Keratinocyte (primary cell): ENCODE measurements at regions not wholly inside any gene's neighbourhood (a gene's known extent, or its start where the extent isn't known, plus 50 kb on each side); places are given as distances from the start of the nearest gene placed in this dataset.

Source experiments
- DNase-seq: peaks from one replicate; pipeline ENCODE4 v3.0.0-alpha.2; 2011; ENCODE audit warnings: low read depth, missing footprints, low spot score
- FAIRE-seq: peaks from 2 replicates; lab custom pipeline; 2011; peaks lifted over from hg19 to GRCh38; lab: Jason Lieb, UNC
- H2AFZ ChIP-seq: 2 replicates; pipeline ENCODE4 v1.6.0; 2012; ENCODE audit warnings: low read length, control low read depth, inconsistent platforms; ENCODE audit not compliant: control insufficient read depth
- H3K27ac ChIP-seq: 2 replicates; pipeline ENCODE4 v1.5.1; 2011; ENCODE audit warnings: low read length; ENCODE audit not compliant: control insufficient read depth, insufficient read depth
- H3K27me3 ChIP-seq: 3 replicates; pipeline ENCODE4 v1.6.0; 2011; ENCODE audit warnings: low read length; ENCODE audit not compliant: control insufficient read depth, insufficient read depth; ENCODE audit errors: extremely low read depth
- H3K36me3 ChIP-seq, 2 experiments: 2 replicates in 1 of 2; 3 replicates in 1 of 2; pipeline ENCODE4 v1.5.1; 2011; ENCODE audit warnings: low read length in 2 of 2, mild to moderate bottlenecking in 1 of 2; ENCODE audit not compliant: control insufficient read depth in 2 of 2, insufficient read depth in 2 of 2; ENCODE audit errors: extremely low read depth in 1 of 2
- H3K4me1 ChIP-seq: 3 replicates; pipeline ENCODE4 v1.5.1; 2011; ENCODE audit warnings: low read length; ENCODE audit not compliant: control insufficient read depth, insufficient read depth; ENCODE audit errors: extremely low read depth
- H3K4me2 ChIP-seq: 3 replicates; pipeline ENCODE4 v1.6.0; 2011; ENCODE audit warnings: low read depth, low read length; ENCODE audit not compliant: control insufficient read depth, insufficient read depth; ENCODE audit errors: extremely low read depth
- H3K4me3 ChIP-seq, 3 experiments: fragments of 200-600 bp in 1 of 3; sonication (generic) in 1 of 3; 2 replicates in 2 of 3; 3 replicates in 1 of 3; pipeline ENCODE4 v1.5.1; 2011 to 2016; ENCODE audit warnings: low read length in 3 of 3, mild to moderate bottlenecking in 3 of 3, control low read depth in 2 of 3, inconsistent platforms in 1 of 3, low read depth in 1 of 3, mixed read lengths in 1 of 3, mixed run types in 1 of 3, moderate library complexity in 1 of 3; ENCODE audit not compliant: control insufficient read depth in 2 of 3, insufficient read depth in 2 of 3; ENCODE audit errors: extremely low read depth in 1 of 3
- H3K79me2 ChIP-seq: 2 replicates; pipeline ENCODE4 v1.6.0; 2012; ENCODE audit warnings: low read length; ENCODE audit not compliant: control insufficient read depth, insufficient read depth
- H3K9ac ChIP-seq: 3 replicates; pipeline ENCODE4 v1.6.0; 2011; ENCODE audit warnings: low read length; ENCODE audit not compliant: control insufficient read depth, insufficient read depth; ENCODE audit errors: extremely low read depth
- H3K9me1 ChIP-seq: 3 replicates; pipeline ENCODE4 v1.6.0; 2011; ENCODE audit warnings: low read length; ENCODE audit not compliant: control insufficient read depth, insufficient read depth; ENCODE audit errors: extremely low read depth
- H3K9me3 ChIP-seq: 2 replicates; pipeline ENCODE4 v1.5.1; 2012; ENCODE audit warnings: low read depth, low read length; ENCODE audit not compliant: control insufficient read depth
- H4K20me1 ChIP-seq: 3 replicates; pipeline ENCODE4 v1.6.0; 2011; ENCODE audit warnings: low read length; ENCODE audit not compliant: control insufficient read depth, insufficient read depth; ENCODE audit errors: extremely low read depth
- EZH2 ChIP-seq: IDR thresholded peaks from one replicate; pipeline ENCODE4 v1.6.1; 2012; ENCODE audit warnings: inconsistent platforms, mild to moderate bottlenecking, low read length, moderate library complexity
- dilution Hi-C: fragments of 300-500 bp; cut with MboI; formaldehyde crosslinking; loops from one replicate; pipeline ENCODE4 v1.7.0; 2020; ENCODE audit warnings: low sequenced_read_pairs; ENCODE audit not compliant: extremely low pct_ligation_motif_present
- TF ChIP-seq, protein P1 (sequence below), 3 experiments: IDR thresholded peaks in 1 of 3; conservative IDR thresholded peaks in 1 of 3; optimal IDR thresholded peaks in 1 of 3; 2 replicates in 2 of 3; 3 replicates in 1 of 3; pipeline versions ENCODE3 to v1.5.1; 2011; ENCODE audit warnings: low read length in 3 of 3, mild to moderate bottlenecking in 3 of 3, moderate library complexity in 2 of 3, control low read depth in 1 of 3, inconsistent platforms in 1 of 3; ENCODE audit not compliant: insufficient read depth in 2 of 3; ENCODE audit errors: extremely low read depth in 1 of 3

GRCh38 chr10:85528318-85528652, 838.3 kb downstream of the GRID1 start:
- H3K9ac ChIP-seq = peak overlapping the region; percentile 19
- H3K27me3 ChIP-seq = no peaks in the 10 kb centered on the region
- H3K4me1 ChIP-seq = peaks cover 29% of the 10 kb centered on the region
- peak overlapping the region; percentile 80 for H3K27ac ChIP-seq
- H3K4me3 ChIP-seq = peak overlapping the region in 1 of 3 experiments; percentile 21
- no peaks in the 10 kb centered on the region for H3K9me1 ChIP-seq
- no peak for TF ChIP-seq EZH2
- TF ChIP-seq, protein P1, sequence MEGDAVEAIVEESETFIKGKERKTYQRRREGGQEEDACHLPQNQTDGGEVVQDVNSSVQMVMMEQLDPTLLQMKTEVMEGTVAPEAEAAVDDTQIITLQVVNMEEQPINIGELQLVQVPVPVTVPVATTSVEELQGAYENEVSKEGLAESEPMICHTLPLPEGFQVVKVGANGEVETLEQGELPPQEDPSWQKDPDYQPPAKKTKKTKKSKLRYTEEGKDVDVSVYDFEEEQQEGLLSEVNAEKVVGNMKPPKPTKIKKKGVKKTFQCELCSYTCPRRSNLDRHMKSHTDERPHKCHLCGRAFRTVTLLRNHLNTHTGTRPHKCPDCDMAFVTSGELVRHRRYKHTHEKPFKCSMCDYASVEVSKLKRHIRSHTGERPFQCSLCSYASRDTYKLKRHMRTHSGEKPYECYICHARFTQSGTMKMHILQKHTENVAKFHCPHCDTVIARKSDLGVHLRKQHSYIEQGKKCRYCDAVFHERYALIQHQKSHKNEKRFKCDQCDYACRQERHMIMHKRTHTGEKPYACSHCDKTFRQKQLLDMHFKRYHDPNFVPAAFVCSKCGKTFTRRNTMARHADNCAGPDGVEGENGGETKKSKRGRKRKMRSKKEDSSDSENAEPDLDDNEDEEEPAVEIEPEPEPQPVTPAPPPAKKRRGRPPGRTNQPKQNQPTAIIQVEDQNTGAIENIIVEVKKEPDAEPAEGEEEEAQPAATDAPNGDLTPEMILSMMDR (optimal IDR thresholded peaks at IDR 0.05 in 1 of 3, IDR thresholded peaks at IDR 0.05 in 1 of 3, conservative IDR thresholded peaks at IDR 0.05 in 1 of 3; ENCODE audit: extremely low read depth in 1 of 3, insufficient read depth in 2 of 3, low read length in 3 of 3) = no peak
- no peaks in the 10 kb centered on the region for H3K36me3 ChIP-seq
- H3K4me2 ChIP-seq = peak overlapping the region; percentile 77
- H3K9me3 ChIP-seq = peaks cover 7% of the 10 kb centered on the region
- FAIRE-seq (no peak), DNase-seq (no peak)
- dilution Hi-C loops = no loop called here
- peak overlapping the region; percentile 70 for H2AFZ ChIP-seq
- H3K79me2 ChIP-seq = no peaks in the 10 kb centered on the region
- H4K20me1 ChIP-seq = no peaks in the 10 kb centered on the region

DNA sequence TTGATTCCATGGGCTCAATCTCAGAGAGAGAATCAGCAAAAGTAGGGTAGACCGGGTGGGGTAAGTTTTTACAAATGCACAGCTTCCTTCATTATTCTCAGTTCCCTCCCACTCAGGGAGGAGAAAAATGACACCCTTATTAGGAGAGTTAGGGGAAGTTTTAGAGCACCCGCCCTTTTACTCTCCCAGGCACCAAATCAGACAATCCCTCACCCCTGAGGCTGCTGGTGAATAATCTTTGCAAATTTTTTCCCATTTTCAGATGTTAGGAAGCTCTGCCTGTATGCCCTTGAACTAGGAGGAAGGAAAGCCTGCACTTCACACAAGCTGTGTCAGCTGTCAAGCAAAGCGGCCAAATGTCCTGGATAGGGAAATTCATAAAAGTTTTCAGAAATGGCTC, 834.9 kb downstream of the GRID1 start:
- dilution Hi-C loops = loop anchor here (10.0 kb wide), 1 partner anchor 853 kb away; no protein-coding TSS in a partner anchor
- Histone ChIP-seq H3K4me2 (no peak overlapping the region), H3K79me2 (no peaks in the 10 kb centered on the region), H3K9me3 (peaks cover 7% of the 10 kb centered on the region), H3K9me1 (no peaks in the 10 kb centered on the region), H3K9ac (no peak overlapping the region), H2AFZ (no peak overlapping the region), H3K27ac (no peak overlapping the region), H4K20me1 (no peaks in the 10 kb centered on the region), H3K4me1 (peaks cover 30% of the 10 kb centered on the region), H3K4me3 (no peak overlapping the region), H3K27me3 (no peaks in the 10 kb centered on the region), H3K36me3 (no peaks in the 10 kb centered on the region)
- TF ChIP-seq EZH2 = no peak
- TF ChIP-seq, protein P1 (optimal IDR thresholded peaks at IDR 0.05 in 1 of 3, IDR thresholded peaks at IDR 0.05 in 1 of 3, conservative IDR thresholded peaks at IDR 0.05 in 1 of 3; ENCODE audit: extremely low read depth in 1 of 3, insufficient read depth in 2 of 3, low read length in 3 of 3) = no peak
- no peak for DNase-seq
- FAIRE-seq = no peak
